ENCODE measurements at regions not wholly inside any gene's neighbourhood (a gene's known extent, or its start where the extent isn't known, plus 50 kb on each side); places are given as distances from the start of the nearest gene placed in this dataset.

- Histone ChIP-seq H3K4me3 (ENCODE audit: low read depth, low read length, poor library complexity, severe bottlenecking) (no peak overlapping the region), H3K9me3 (ENCODE audit: low read length) (no peaks in the 10 kb centered on the region), H3K9me2 (ENCODE audit: insufficient read depth, low read length) (no peaks in the 10 kb centered on the region), H4K20me1 (ENCODE audit: insufficient read depth, low read length) (no peaks in the 10 kb centered on the region), H3K27ac (ENCODE audit: low read depth, low read length, poor library complexity, severe bottlenecking) (no peak overlapping the region), H3K4me1 (ENCODE audit: insufficient read depth, low read length, poor library complexity, severe bottlenecking) (no peaks in the 10 kb centered on the region), H3K79me2 (ENCODE audit: insufficient read depth, low read depth, low read length) (no peaks in the 10 kb centered on the region), H3K4me2 (ENCODE audit: low read length) (no peak overlapping the region), H3K36me3 (ENCODE audit: insufficient read depth, low read length) (no peaks in the 10 kb centered on the region), H2AFZ (ENCODE audit: low read length) (no peak overlapping the region)
- no peak for DNase-seq (ENCODE audit: low spot score)
- BruUV-seq (replicated peaks), result no TSS peak
- no peak for TF ChIP-seq EZH2phosphoT487 (IDR thresholded peaks at IDR 0.05; ENCODE audit: borderline replicate concordance, low read depth, low read length)
- TF ChIP-seq, protein P1, sequence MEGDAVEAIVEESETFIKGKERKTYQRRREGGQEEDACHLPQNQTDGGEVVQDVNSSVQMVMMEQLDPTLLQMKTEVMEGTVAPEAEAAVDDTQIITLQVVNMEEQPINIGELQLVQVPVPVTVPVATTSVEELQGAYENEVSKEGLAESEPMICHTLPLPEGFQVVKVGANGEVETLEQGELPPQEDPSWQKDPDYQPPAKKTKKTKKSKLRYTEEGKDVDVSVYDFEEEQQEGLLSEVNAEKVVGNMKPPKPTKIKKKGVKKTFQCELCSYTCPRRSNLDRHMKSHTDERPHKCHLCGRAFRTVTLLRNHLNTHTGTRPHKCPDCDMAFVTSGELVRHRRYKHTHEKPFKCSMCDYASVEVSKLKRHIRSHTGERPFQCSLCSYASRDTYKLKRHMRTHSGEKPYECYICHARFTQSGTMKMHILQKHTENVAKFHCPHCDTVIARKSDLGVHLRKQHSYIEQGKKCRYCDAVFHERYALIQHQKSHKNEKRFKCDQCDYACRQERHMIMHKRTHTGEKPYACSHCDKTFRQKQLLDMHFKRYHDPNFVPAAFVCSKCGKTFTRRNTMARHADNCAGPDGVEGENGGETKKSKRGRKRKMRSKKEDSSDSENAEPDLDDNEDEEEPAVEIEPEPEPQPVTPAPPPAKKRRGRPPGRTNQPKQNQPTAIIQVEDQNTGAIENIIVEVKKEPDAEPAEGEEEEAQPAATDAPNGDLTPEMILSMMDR (conservative IDR thresholded peaks at IDR 0.05; ENCODE audit: low read length), result no peak
- ChIA-PET CTCF (ENCODE audit: unreplicated experiment) (no interaction called here), POLR2A (interaction anchor here (0.6 to 1.3 kb wide), 2 partner anchors 56 to 136 kb away, joined by 3 to 4 read pairs; no protein-coding TSS in a partner anchor)
- intact Hi-C loops (cut with micrococcal nuclease; ENCODE audit: unreplicated experiment), result no loop called here
These were observed 172.2 kb upstream of the IRF2BP2 start for GRCh38 chr1:234782105-234782751.

DNA sequence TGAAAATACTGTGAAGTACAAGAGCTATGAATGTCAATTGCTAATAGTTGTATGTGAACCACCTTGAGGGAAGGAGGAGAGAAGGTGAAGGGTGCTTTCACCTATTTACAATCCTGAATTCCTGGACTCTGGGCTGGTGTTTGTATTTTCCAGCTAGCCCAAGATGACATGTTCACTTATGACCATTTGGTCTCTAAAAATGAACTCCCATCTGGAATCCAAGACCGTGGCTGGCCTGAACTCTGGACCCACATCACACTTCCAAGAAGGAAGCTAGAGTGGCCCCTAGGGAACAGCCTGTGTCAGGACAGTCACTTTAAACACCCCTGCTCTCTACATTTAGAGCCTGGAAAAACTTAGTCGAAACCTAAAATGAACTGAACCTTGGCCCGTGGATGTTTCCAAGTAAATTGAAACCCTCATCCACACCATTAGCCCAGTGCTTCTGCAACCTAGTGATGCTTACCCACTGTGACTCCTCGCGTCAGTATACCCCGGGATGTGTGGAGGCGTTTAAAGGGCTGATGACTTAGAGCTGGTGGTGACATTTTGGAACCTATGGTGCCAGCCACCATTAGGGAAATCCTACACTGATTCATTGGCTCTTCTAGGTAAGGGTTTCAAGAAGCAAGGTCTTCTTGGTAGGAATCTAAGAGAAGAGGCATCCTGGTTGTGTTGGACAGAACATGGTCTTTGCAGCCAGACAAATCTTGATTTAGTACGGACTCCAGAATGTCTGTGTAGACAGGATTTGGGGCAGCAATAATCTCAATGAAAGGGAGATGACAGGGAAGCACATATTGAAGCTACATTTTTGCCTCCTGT is 171.5 kb upstream of the IRF2BP2 start:
- ChIA-PET CTCF (ENCODE audit: unreplicated experiment) (interaction anchor here (0.5 kb wide), 1 partner anchor 312 kb away, joined by 3 read pairs; no protein-coding TSS in a partner anchor), POLR2A (interaction anchor here (0.5 to 1.8 kb wide), 4 partner anchors 9 to 135 kb away, joined by 3 to 6 read pairs (median 4); no protein-coding TSS in a partner anchor)
- TF ChIP-seq, protein P1 (conservative IDR thresholded peaks at IDR 0.05; ENCODE audit: low read length), result 0 out of 2 replicates have a peak, but pooled peaks have one; percentile 27
- TF ChIP-seq EZH2phosphoT487 (IDR thresholded peaks at IDR 0.05; ENCODE audit: borderline replicate concordance, low read depth, low read length), result no peak
- H3K79me2 ChIP-seq (ENCODE audit: insufficient read depth, low read depth, low read length), result no peaks in the 10 kb centered on the region
- H3K27ac ChIP-seq (ENCODE audit: low read depth, low read length, poor library complexity, severe bottlenecking), result no peak overlapping the region
- H3K4me1 ChIP-seq (ENCODE audit: insufficient read depth, low read length, poor library complexity, severe bottlenecking), result no peaks in the 10 kb centered on the region
- H3K4me3 ChIP-seq (ENCODE audit: low read depth, low read length, poor library complexity, severe bottlenecking), result no peak overlapping the region
- H3K4me2 ChIP-seq (ENCODE audit: low read length), result no peak overlapping the region
- BruUV-seq (replicated peaks), result no TSS peak
- H2AFZ ChIP-seq (ENCODE audit: low read length), result no peak overlapping the region
- no peak for DNase-seq (ENCODE audit: low spot score)
- no peaks in the 10 kb centered on the region for H3K9me2 ChIP-seq (ENCODE audit: insufficient read depth, low read length)
- intact Hi-C loops (cut with micrococcal nuclease; ENCODE audit: unreplicated experiment), result no loop called here
- H4K20me1 ChIP-seq (ENCODE audit: insufficient read depth, low read length), result no peaks in the 10 kb centered on the region
- H3K36me3 ChIP-seq (ENCODE audit: insufficient read depth, low read length), result no peaks in the 10 kb centered on the region
- H3K9me3 ChIP-seq (ENCODE audit: low read length), result no peaks in the 10 kb centered on the region

Data from OCI-LY7 (cell line).